ENCODE measurements at regions not wholly inside any gene's neighbourhood (a gene's known extent, or its start where the extent isn't known, plus 50 kb on each side); places are given as distances from the start of the nearest gene placed in this dataset.

DNA sequence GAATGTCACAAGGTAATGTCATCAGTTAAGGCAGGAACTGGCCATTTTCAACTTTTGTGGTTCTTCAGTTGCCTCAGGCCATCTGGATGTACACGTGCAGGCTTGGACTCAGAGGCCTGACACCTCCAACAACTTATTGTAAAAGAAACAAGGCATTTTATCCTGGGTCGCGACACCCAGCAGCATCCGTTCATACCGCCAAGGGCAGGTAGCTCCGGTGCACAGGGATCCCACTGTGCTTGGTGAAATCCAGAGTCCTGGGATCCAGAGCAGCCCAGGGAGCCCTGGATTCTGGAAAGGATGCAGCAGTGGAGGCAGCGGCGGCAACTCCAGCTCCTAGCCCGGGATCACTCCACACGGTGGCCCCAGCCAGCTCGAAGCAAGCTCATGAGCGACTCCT is 380.9 kb upstream of the STXBP6 start:
- H3K36me3 ChIP-seq (ENCODE audit: low read length) = no peaks in the 10 kb centered on the region
- H3K27ac ChIP-seq (ENCODE audit: low read depth, low read length) = no peak overlapping the region
- no peak overlapping the region for H2AFZ ChIP-seq (ENCODE audit: low read depth, low read length, severe bottlenecking)
- H3K79me2 ChIP-seq (ENCODE audit: insufficient read depth, low read length) = no peaks in the 10 kb centered on the region
- no peak overlapping the region for H3K9ac ChIP-seq (ENCODE audit: low read length)
- H3K9me3 ChIP-seq (ENCODE audit: insufficient read depth, low read length) = no peaks in the 10 kb centered on the region
- no peak overlapping the region for H3K4me3 ChIP-seq (ENCODE audit: insufficient read depth, low read length, poor library complexity, severe bottlenecking)
- H3K9me2 ChIP-seq (replicated peaks; ENCODE audit: insufficient read depth, low read length) = no peaks in the 10 kb centered on the region
- H3K4me2 ChIP-seq (ENCODE audit: low read depth, low read length, poor library complexity, severe bottlenecking) = no peak overlapping the region
- H3F3A ChIP-seq (ENCODE audit: insufficient read depth) = no peaks in the 10 kb centered on the region
- no peaks in the 10 kb centered on the region for H4K20me1 ChIP-seq (ENCODE audit: low read depth, low read length)
- no peaks in the 10 kb centered on the region for H3K27me3 ChIP-seq (ENCODE audit: low read length)
- TF ChIP-seq, protein P1, sequence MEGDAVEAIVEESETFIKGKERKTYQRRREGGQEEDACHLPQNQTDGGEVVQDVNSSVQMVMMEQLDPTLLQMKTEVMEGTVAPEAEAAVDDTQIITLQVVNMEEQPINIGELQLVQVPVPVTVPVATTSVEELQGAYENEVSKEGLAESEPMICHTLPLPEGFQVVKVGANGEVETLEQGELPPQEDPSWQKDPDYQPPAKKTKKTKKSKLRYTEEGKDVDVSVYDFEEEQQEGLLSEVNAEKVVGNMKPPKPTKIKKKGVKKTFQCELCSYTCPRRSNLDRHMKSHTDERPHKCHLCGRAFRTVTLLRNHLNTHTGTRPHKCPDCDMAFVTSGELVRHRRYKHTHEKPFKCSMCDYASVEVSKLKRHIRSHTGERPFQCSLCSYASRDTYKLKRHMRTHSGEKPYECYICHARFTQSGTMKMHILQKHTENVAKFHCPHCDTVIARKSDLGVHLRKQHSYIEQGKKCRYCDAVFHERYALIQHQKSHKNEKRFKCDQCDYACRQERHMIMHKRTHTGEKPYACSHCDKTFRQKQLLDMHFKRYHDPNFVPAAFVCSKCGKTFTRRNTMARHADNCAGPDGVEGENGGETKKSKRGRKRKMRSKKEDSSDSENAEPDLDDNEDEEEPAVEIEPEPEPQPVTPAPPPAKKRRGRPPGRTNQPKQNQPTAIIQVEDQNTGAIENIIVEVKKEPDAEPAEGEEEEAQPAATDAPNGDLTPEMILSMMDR (IDR thresholded peaks at IDR 0.05; ENCODE audit: insufficient read depth, low read length, poor library complexity, severe bottlenecking) = no peak
- no peak for TF ChIP-seq EZH2phosphoT487 (conservative IDR thresholded peaks at IDR 0.05; ENCODE audit: low read length)

DNA sequence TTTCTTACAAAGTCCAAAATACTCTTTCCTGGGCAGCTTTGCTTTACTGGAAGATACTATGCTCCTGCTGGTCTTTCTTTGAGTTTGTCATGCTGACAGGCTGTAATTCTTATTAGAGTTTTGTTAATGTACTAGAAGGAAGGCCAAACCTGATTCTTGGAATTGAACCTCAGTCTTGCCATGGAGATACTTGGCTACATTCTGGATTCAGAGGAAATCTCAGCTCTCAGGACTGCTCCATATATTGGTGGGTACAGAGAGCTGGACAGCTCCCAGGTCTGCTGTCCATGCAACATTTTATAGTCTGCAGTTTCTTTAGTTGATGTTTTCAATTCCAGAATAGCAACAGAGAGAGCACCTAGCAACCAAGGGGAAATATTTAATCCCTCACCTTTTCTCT is 363.1 kb upstream of the STXBP6 start:
- Histone ChIP-seq H3K9ac (ENCODE audit: low read length) (no peak overlapping the region), H3K4me2 (ENCODE audit: low read depth, low read length, poor library complexity, severe bottlenecking) (no peak overlapping the region), H3K9me3 (ENCODE audit: insufficient read depth, low read length) (no peaks in the 10 kb centered on the region), H3K36me3 (ENCODE audit: low read length) (no peaks in the 10 kb centered on the region), H4K20me1 (ENCODE audit: low read depth, low read length) (no peaks in the 10 kb centered on the region), H3K79me2 (ENCODE audit: insufficient read depth, low read length) (no peaks in the 10 kb centered on the region), H3K4me3 (ENCODE audit: insufficient read depth, low read length, poor library complexity, severe bottlenecking) (no peak overlapping the region), H3K27me3 (ENCODE audit: low read length) (no peaks in the 10 kb centered on the region), H3K27ac (ENCODE audit: low read depth, low read length) (no peak overlapping the region), H3F3A (ENCODE audit: insufficient read depth) (no peaks in the 10 kb centered on the region), H2AFZ (ENCODE audit: low read depth, low read length, severe bottlenecking) (no peak overlapping the region), H3K9me2 (replicated peaks; ENCODE audit: insufficient read depth, low read length) (no peaks in the 10 kb centered on the region)
- TF ChIP-seq EZH2phosphoT487 (conservative IDR thresholded peaks at IDR 0.05; ENCODE audit: low read length) = no peak
- TF ChIP-seq, protein P1 (IDR thresholded peaks at IDR 0.05; ENCODE audit: insufficient read depth, low read length, poor library complexity, severe bottlenecking) = no peak

GRCh38 chr14:25411781-25412757 is 362.1 kb upstream of the STXBP6 start:
- Histone ChIP-seq H3F3A (ENCODE audit: insufficient read depth) (no peaks in the 10 kb centered on the region), H3K79me2 (ENCODE audit: insufficient read depth, low read length) (no peaks in the 10 kb centered on the region), H3K9ac (ENCODE audit: low read length) (no peak overlapping the region), H3K4me3 (ENCODE audit: insufficient read depth, low read length, poor library complexity, severe bottlenecking) (no peak overlapping the region), H3K27ac (ENCODE audit: low read depth, low read length) (no peak overlapping the region), H3K9me3 (ENCODE audit: insufficient read depth, low read length) (no peaks in the 10 kb centered on the region), H4K20me1 (ENCODE audit: low read depth, low read length) (no peaks in the 10 kb centered on the region), H3K9me2 (replicated peaks; ENCODE audit: insufficient read depth, low read length) (no peaks in the 10 kb centered on the region), H3K27me3 (ENCODE audit: low read length) (no peaks in the 10 kb centered on the region), H2AFZ (ENCODE audit: low read depth, low read length, severe bottlenecking) (no peak overlapping the region), H3K36me3 (ENCODE audit: low read length) (no peaks in the 10 kb centered on the region), H3K4me2 (ENCODE audit: low read depth, low read length, poor library complexity, severe bottlenecking) (no peak overlapping the region)
- TF ChIP-seq, protein P1 (IDR thresholded peaks at IDR 0.05; ENCODE audit: insufficient read depth, low read length, poor library complexity, severe bottlenecking) = peak; percentile 17
- no peak for TF ChIP-seq EZH2phosphoT487 (conservative IDR thresholded peaks at IDR 0.05; ENCODE audit: low read length)
